ENCODE measurements at regions not wholly inside any gene's neighbourhood (a gene's known extent, or its start where the extent isn't known, plus 50 kb on each side); places are given as distances from the start of the nearest gene placed in this dataset.

DNA sequence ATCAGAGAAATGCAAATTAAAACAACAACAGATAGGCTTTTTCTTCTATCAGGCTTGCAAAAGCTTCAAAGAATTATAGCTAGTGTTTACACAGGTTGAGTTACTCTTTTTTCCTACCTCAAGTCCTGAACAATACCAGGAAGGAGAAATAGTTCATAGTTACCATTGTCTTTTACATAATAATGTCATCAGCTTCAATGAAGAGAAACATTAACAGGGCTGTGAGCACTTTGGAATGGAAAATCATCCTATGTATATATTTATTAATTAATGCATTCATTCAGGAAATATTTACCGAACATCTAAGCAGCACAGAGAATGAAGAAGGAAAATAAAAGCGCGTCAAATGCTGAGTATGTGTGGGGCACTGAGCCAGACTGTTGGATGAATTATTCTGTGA lies 197.3 kb downstream of the ZBTB18 start:
- TF ChIP-seq, protein P1, sequence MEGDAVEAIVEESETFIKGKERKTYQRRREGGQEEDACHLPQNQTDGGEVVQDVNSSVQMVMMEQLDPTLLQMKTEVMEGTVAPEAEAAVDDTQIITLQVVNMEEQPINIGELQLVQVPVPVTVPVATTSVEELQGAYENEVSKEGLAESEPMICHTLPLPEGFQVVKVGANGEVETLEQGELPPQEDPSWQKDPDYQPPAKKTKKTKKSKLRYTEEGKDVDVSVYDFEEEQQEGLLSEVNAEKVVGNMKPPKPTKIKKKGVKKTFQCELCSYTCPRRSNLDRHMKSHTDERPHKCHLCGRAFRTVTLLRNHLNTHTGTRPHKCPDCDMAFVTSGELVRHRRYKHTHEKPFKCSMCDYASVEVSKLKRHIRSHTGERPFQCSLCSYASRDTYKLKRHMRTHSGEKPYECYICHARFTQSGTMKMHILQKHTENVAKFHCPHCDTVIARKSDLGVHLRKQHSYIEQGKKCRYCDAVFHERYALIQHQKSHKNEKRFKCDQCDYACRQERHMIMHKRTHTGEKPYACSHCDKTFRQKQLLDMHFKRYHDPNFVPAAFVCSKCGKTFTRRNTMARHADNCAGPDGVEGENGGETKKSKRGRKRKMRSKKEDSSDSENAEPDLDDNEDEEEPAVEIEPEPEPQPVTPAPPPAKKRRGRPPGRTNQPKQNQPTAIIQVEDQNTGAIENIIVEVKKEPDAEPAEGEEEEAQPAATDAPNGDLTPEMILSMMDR (IDR thresholded peaks at IDR 0.05; ENCODE audit: low read depth, low read length, missing input control) = no peak
- TF ChIP-seq ATF3 (IDR thresholded peaks at IDR 0.05) (no peak), REST (IDR thresholded peaks at IDR 0.05) (no peak), JUND (IDR thresholded peaks at IDR 0.05) (no peak), TAF1 (conservative IDR thresholded peaks at IDR 0.05) (no peak), YY1 (IDR thresholded peaks at IDR 0.05) (no peak), RAD21 (IDR thresholded peaks at IDR 0.05) (no peak), MAX (IDR thresholded peaks at IDR 0.05) (no peak), SP1 (IDR thresholded peaks at IDR 0.05) (no peak), EGR1 (IDR thresholded peaks at IDR 0.05; ENCODE audit: low read depth in 2 of 2) (no peak), ZBTB33 (IDR thresholded peaks at IDR 0.05) (no peak)

Measured in liver (tissue), 3 donors.